Sciatic nerve (tissue), 2 donors: ENCODE measurements at regions not wholly inside any gene's neighbourhood (a gene's known extent, or its start where the extent isn't known, plus 50 kb on each side); places are given as distances from the start of the nearest gene placed in this dataset.

ENCODE experiments used
- ATAC-seq: fragments of 200-7000 bp; cut with Tn5 transposase; one replicate; pipeline ENCODE4 v1.9.1; 2020; ENCODE audit warnings: mild to moderate bottlenecking, moderate library complexity
- DNase-seq: peaks from one replicate; pipeline ENCODE4 v3.0.0-alpha.2; 2020; ENCODE audit warnings: low spot score
- intact Hi-C: fragments of 100-400 bp; cut with DNase I; formaldehyde crosslinking; loops from one replicate; pipeline ENCODE4 v1.14.2; 2022
- donor health status: DM: no; HTN: no; CAD: no.
- donor health status: DM: no; HTN: no; CAD: no.

DNA sequence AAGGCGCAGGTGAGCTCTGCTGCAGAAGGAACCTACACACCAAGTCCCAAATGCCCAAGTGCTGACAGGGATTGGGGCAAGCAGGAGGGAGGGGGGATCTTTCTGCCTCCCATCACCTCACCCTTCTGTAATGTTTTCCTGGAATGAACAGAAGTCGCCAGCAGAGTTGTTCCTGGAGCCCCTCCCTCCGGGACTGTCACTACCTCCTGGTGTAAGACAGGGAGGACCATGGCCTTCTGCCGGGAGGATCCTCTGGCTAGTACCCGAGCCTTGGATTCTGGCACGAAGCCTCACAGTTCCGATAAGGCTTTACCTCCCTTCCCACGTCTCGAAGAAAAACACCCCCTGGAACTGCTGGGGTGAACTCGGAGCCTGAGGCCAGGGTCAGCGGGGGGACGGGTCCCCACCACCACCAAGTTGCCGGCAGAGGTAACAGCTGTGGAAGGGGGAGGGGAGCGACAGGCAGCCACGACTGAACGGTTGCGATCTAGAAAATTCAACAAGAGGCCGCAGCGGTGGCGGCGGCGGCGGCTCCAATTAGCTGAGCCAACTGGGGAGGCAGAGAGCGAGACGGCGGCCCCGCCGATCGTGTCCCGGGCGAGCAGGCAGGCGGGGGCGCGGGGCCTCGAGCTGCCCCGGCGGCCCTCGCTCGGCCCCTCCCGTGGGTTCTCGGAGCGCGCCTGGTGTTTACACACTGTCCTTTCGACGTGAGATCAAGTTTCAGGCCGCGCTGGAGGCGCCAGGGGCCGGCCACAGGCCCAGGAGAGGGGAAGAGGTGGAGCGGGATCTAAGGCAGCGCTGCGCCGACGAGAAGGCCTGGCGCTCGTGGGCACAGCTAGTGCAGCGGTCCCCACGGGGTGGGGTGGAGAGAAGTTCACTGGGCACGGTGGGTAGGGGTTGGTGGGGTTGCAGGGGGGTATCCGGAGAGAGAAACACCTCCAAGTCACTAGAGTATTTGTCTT is 53.7 kb upstream of the BCOR start:
- no peak for ATAC-seq
- intact Hi-C loops: no loop called here
- no peak for DNase-seq

DNA sequence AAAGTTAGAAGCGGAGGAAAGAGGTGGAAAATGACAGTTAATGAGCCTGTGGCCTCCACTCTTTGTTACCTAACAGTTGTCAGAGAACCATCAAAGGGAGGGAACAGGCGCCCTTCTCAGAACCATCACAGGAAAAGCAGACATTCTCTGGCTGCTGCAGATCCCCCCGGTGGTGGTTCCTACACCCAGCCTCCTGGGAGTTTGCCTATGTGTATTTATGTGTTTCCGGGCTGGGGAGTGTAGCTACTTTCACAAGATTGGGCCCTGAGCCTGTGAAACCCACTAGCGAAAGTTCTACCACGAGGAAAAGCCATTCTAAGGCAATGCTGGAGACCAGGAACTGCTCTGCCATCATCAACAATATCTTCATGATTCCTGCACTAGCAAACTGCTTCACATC is 52.7 kb upstream of the BCOR start:
- intact Hi-C loops: no loop called here
- DNase-seq: no peak

DNA sequence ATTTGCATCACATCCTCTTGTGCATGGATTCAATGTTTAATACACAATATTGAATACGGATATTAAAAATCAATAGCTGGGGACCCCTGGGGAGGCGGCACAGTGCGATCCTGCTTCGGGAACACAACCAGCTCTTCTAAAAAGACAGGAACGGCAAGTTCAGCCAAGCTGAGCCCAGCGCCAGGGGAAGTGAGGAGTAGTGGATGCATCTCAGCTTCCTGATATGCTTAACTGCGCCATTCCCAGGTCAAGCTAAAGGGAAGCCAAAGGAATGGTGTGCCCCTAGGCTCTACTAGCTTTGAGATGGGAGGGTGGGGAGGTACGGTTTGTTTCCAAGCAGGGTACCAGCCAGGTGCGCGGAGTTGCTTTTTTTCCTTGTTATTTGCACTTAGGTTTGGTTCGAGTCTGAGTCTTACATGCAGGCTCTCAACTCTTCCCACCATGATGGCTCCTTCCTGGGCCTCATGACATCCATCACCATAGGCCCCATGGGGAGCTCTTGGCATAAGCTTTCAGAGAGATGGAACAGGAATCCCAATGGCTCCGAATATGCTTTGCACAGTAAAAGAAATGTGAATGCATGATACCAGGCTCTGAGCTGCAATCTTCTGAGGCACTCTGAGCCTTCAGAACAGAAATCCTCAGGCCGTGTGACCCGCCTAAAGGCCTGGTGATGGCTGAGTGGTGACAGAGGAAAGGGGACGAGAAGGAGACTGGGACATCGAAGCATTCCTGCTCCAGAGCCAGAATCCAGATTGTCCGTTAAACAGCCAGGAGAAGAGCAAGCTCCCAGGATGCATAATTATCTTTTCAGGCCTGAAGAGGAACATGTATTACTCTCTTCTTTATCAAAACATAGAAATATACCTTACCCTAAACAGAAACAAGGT is 51.8 kb upstream of the BCOR start:
- intact Hi-C loops: no loop called here
- DNase-seq (no peak), ATAC-seq (no peak)

More for the DNA sequence above, 52.7 kb upstream of the BCOR start:
- no peak for ATAC-seq

DNA sequence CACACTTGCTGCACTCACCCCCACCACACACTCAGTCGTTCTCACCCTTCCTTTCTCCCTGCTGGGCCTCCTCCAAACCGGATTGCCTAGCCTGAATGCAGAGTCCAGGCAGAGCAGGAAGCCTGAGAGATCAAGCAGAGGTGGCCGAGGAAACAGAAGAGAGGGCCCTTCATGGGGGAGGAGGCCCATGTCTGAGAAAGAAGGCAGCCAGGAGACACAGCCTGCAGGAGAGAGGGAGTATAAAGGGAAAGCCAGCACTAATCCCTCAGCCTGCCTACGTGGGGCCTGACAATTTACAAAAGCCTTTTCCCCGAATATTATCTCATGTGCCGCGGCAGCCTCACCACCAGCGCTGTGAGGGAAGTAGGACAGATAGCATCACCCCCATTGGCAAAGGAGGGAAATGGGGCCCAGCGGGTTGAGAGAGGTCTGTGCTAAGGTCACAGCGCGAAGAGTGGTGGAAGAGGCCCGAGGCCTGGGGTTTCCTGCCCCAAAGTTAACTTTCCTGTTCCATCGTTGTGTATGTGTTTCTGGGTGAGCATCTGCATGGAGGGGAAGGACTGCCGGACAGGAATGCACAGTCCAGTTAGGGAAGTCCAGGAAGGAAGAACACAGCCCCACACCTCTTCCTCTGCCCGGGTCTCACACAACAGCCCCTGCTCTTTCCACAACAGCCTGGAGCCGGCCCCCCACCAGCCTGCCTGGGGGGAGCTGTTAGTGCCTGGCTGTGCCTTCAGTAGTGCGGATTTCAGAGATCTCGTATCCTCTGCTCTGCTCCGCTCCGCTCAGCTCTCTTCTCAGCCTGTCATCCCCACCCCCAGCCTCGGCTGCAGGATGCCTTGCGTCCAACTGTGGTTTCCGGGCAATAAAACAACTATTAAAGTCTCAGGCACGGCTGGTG is 50.9 kb upstream of the BCOR start:
- DNase-seq: no peak
- intact Hi-C loops: no loop called here
- no peak for ATAC-seq

DNA sequence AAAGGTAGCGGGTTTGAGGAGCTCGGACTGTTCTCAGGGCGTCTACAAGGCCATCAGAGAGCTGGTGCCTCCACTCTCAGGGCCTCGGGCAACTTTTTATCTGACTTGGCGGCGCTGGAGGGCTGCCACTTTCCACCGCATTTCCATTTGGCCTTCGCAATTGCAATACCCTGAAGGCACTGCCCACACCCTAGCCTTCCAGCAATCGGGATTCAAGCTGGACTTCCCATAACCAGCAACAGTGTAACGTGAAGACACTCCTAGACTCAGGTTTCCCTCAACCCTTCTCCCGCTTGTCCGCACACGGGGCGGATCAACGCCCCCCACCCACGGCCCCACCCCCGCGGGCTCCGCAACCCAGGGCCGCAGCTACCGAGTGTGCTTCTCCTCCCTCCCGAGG is 50.2 kb upstream of the BCOR start:
- DNase-seq (no peak), ATAC-seq (no peak)
- intact Hi-C loops: no loop called here
